ENCODE measurements at regions not wholly inside any gene's neighbourhood (a gene's known extent, or its start where the extent isn't known, plus 50 kb on each side); places are given as distances from the start of the nearest gene placed in this dataset.

DNA sequence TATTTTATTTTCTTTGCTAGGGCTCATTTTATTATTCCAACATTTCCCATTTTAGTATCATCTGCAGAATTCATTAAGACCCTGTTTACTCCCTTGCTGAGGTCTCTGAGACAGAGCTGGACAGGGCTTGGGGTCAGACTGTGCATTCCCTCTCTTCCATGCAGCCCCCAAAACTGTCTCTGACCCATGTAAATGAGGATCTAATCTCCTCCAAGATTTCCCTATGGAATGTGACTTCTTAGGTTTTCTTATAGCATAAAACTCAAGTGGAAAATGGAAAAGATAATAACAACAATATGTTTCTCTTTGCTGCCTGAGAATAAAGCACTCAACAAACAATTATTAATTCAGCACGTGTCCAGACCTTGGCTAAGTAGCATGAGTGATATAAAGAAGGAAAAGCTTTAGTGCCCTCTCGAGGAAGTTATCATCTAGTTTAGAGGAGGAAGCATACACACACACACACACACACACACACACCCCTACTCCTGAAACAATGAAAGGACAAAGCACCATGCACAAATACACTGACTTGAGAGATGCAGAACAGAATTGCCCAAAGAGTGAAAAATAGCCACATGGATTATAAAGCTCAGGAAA lies 815.5 kb downstream of the BCKDHB start:
- H3K4me3 ChIP-seq, result no peak overlapping the region
- intact Hi-C loops (cut with DNase I), result no loop called here
- H3K27ac ChIP-seq, result no peak overlapping the region
- TF ChIP-seq, protein P1, sequence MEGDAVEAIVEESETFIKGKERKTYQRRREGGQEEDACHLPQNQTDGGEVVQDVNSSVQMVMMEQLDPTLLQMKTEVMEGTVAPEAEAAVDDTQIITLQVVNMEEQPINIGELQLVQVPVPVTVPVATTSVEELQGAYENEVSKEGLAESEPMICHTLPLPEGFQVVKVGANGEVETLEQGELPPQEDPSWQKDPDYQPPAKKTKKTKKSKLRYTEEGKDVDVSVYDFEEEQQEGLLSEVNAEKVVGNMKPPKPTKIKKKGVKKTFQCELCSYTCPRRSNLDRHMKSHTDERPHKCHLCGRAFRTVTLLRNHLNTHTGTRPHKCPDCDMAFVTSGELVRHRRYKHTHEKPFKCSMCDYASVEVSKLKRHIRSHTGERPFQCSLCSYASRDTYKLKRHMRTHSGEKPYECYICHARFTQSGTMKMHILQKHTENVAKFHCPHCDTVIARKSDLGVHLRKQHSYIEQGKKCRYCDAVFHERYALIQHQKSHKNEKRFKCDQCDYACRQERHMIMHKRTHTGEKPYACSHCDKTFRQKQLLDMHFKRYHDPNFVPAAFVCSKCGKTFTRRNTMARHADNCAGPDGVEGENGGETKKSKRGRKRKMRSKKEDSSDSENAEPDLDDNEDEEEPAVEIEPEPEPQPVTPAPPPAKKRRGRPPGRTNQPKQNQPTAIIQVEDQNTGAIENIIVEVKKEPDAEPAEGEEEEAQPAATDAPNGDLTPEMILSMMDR (IDR thresholded peaks at IDR 0.05), result no peak
- TF ChIP-seq POLR2AphosphoS5 (IDR thresholded peaks at IDR 0.05; ENCODE audit: insufficient read depth in 1 of 2, low read depth in 1 of 2) (no peak), POLR2A (IDR thresholded peaks at IDR 0.05) (no peak)
- DNase-seq (ENCODE audit: extremely low spot score in 2 of 2), result no peak
- no peaks in the 10 kb centered on the region for H3K27me3 ChIP-seq
- no peaks in the 10 kb centered on the region for H3K4me1 ChIP-seq
- H3K9me3 ChIP-seq, result no peaks in the 10 kb centered on the region
- no peaks in the 10 kb centered on the region for H3K36me3 ChIP-seq

DNA sequence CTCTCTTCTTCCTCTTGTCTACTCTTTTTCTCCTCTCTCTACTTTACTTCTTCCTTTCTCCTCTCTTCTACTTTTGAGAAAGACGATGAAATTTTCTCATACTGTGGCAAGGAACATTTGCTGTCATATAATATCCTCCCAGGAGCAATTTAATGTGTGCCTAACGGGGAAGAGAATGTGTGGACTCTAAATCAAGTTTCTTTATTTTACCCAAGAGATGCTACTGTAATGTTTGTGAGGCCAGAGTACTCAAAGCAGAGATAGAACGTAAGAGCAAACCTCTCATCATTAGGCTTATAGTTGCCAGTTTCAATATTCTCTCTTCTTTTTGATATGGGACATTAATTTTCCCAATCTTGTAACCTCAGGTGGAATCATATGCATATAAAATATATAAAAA lies 801.4 kb downstream of the BCKDHB start:
- Histone ChIP-seq H3K4me1 (no peaks in the 10 kb centered on the region), H3K4me3 (no peak overlapping the region), H3K27me3 (no peaks in the 10 kb centered on the region), H3K9me3 (no peaks in the 10 kb centered on the region), H3K27ac (no peak overlapping the region), H3K36me3 (no peaks in the 10 kb centered on the region)
- DNase-seq (ENCODE audit: extremely low spot score in 2 of 2), result no peak
- intact Hi-C loops (cut with DNase I), result no loop called here
- no peak for TF ChIP-seq POLR2AphosphoS5 (IDR thresholded peaks at IDR 0.05; ENCODE audit: insufficient read depth in 1 of 2, low read depth in 1 of 2)
- TF ChIP-seq, protein P1 (IDR thresholded peaks at IDR 0.05), result no peak
- TF ChIP-seq POLR2A (IDR thresholded peaks at IDR 0.05), result no peak

DNA sequence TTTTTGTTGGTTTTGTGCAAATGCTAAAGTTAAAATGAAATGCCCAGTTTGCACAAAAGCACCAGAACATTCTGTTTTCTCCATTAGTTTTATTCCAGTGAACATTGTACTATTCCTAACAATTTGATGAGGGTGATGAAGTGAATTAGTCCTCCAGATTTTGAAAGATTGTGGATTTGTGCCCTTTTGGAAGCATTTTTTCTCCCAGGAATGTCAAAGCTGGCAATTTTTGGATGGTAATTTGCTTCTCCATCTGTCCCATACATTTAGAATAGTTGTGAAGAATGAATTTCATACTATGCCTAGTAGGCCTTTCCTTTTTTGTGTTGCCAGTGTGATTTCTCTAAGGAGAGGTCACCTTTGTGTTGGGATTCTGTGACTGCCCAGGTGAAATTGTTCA lies 797.2 kb downstream of the BCKDHB start:
- intact Hi-C loops (cut with DNase I), result no loop called here
- no peaks in the 10 kb centered on the region for H3K4me1 ChIP-seq
- H3K27ac ChIP-seq, result no peak overlapping the region
- H3K36me3 ChIP-seq, result no peaks in the 10 kb centered on the region
- H3K27me3 ChIP-seq, result no peaks in the 10 kb centered on the region
- H3K9me3 ChIP-seq, result no peaks in the 10 kb centered on the region
- TF ChIP-seq POLR2A (IDR thresholded peaks at IDR 0.05) (no peak), POLR2AphosphoS5 (IDR thresholded peaks at IDR 0.05; ENCODE audit: insufficient read depth in 1 of 2, low read depth in 1 of 2) (no peak)
- TF ChIP-seq, protein P1 (IDR thresholded peaks at IDR 0.05), result no peak
- DNase-seq (ENCODE audit: extremely low spot score in 2 of 2), result no peak
- H3K4me3 ChIP-seq, result no peak overlapping the region

DNA sequence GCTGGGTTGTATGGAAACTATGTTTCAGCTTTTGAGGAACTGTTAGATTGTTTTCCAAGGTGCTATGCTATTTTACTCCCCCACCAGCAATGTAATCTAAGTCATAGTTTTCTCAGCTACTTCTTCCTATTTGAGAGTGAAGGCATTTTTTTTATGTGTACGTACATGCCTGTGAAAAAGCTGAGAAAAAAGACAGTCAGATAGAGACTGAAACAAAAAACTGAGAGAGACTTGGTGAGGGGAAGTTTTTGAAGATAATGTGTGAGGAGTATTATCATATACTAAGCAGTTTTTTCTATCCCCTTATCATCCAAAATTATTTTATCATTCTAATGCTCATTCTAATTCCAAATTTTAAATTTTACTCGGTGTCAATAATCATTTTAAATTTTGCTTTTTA lies 780.0 kb downstream of the BCKDHB start:
- DNase-seq (ENCODE audit: extremely low spot score in 2 of 2), result no peak
- TF ChIP-seq POLR2A (IDR thresholded peaks at IDR 0.05), result no peak
- TF ChIP-seq POLR2AphosphoS5 (IDR thresholded peaks at IDR 0.05; ENCODE audit: insufficient read depth in 1 of 2, low read depth in 1 of 2), result no peak
- TF ChIP-seq, protein P1 (IDR thresholded peaks at IDR 0.05), result no peak
- Histone ChIP-seq H3K4me3 (no peak overlapping the region), H3K36me3 (no peaks in the 10 kb centered on the region), H3K9me3 (no peaks in the 10 kb centered on the region), H3K4me1 (no peaks in the 10 kb centered on the region), H3K27ac (no peak overlapping the region), H3K27me3 (no peaks in the 10 kb centered on the region)
- intact Hi-C loops (cut with DNase I), result no loop called here

DNA sequence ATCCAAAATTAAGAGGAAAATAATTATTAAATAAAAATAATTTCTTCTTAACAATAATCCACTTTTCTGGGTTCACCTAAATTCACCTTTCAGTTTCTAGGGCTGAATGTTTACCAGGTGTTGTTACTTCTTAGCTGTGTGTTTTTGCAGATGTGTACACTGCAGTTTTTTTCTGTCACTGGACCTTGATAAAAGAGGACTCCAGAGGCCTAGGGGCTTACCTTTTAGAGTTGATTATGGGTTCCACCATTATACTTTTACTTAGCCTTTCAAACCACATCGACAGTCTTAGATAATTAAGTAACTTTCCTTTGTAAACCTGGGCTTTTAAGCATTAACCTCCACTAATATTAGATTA lies 766.5 kb downstream of the BCKDHB start:
- no peaks in the 10 kb centered on the region for H3K36me3 ChIP-seq
- no peak overlapping the region for H3K4me3 ChIP-seq
- H3K9me3 ChIP-seq, result no peaks in the 10 kb centered on the region
- H3K27me3 ChIP-seq, result no peaks in the 10 kb centered on the region
- no peak overlapping the region for H3K27ac ChIP-seq
- no peak for DNase-seq (ENCODE audit: extremely low spot score in 2 of 2)
- intact Hi-C loops (cut with DNase I), result no loop called here
- no peak for TF ChIP-seq POLR2AphosphoS5 (IDR thresholded peaks at IDR 0.05; ENCODE audit: insufficient read depth in 1 of 2, low read depth in 1 of 2)
- TF ChIP-seq, protein P1 (IDR thresholded peaks at IDR 0.05), result no peak
- TF ChIP-seq POLR2A (IDR thresholded peaks at IDR 0.05), result no peak
- H3K4me1 ChIP-seq, result no peaks in the 10 kb centered on the region
